ENCODE measurements at regions not wholly inside any gene's neighbourhood (a gene's known extent, or its start where the extent isn't known, plus 50 kb on each side); places are given as distances from the start of the nearest gene placed in this dataset.

DNA sequence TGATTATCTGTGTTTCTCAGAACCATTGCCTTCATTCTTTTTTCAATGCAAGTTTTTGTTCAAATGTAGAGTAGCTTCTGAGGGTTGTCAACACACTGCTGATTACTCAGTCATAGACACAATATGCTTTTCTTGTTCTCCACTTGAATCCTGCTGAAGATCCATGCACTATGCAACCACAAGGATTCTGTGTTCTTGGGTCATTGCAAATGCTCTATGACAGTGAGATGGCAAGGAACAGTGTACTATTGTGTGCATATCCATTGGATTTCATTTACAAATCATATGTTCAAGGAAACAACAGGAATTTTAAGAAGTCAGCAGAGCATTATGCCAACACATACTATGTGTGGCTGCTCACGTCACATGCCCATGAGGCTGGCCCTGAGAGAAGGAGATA lies 1590.2 kb downstream of the EFNA5 start (continued):
- no peak for TF ChIP-seq TCF4 (CRISPR knock-in tag; IDR thresholded peaks at IDR 0.05; ENCODE audit: borderline replicate concordance)
- no peak for TF ChIP-seq BACH2 (CRISPR knock-in tag; IDR thresholded peaks at IDR 0.05; ENCODE audit: borderline replicate concordance)

DNA sequence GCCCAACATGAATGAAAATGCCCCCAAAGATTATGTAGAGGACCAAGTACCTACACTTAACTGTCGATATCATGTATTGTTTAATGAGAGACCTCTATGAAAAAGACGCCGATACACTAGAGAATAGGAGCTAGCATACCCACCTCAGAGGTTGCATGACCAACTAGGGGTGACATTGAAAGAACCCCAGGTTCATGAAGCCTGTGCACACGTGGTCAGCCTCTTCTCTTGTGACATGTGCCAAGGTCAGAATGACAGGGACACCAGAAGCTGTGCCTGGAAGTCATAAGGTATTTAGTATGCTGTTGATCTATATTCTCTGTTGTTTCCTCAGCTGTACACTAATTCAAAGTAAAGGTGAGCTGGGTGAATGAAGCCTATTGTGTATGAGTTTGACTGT lies 1594.1 kb downstream of the EFNA5 start:
- ATAC-seq = no peak
- TF ChIP-seq TCF4 (CRISPR knock-in tag; IDR thresholded peaks at IDR 0.05; ENCODE audit: borderline replicate concordance) = no peak
- no peak for TF ChIP-seq OSR1 (CRISPR knock-in tag; IDR thresholded peaks at IDR 0.05)
- no peak for TF ChIP-seq RARB (CRISPR knock-in tag; IDR thresholded peaks at IDR 0.05)
- TF ChIP-seq, protein P1, sequence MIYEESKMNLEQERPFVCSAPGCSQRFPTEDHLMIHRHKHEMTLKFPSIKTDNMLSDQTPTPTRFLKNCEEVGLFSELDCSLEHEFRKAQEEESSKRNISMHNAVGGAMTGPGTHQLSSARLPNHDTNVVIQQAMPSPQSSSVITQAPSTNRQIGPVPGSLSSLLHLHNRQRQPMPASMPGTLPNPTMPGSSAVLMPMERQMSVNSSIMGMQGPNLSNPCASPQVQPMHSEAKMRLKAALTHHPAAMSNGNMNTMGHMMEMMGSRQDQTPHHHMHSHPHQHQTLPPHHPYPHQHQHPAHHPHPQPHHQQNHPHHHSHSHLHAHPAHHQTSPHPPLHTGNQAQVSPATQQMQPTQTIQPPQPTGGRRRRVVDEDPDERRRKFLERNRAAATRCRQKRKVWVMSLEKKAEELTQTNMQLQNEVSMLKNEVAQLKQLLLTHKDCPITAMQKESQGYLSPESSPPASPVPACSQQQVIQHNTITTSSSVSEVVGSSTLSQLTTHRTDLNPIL (CRISPR knock-in tag; IDR thresholded peaks at IDR 0.05; ENCODE audit: low read depth) = no peak
- TF ChIP-seq ESRRG (CRISPR knock-in tag; IDR thresholded peaks at IDR 0.05) = no peak
- TF ChIP-seq, protein P2, sequence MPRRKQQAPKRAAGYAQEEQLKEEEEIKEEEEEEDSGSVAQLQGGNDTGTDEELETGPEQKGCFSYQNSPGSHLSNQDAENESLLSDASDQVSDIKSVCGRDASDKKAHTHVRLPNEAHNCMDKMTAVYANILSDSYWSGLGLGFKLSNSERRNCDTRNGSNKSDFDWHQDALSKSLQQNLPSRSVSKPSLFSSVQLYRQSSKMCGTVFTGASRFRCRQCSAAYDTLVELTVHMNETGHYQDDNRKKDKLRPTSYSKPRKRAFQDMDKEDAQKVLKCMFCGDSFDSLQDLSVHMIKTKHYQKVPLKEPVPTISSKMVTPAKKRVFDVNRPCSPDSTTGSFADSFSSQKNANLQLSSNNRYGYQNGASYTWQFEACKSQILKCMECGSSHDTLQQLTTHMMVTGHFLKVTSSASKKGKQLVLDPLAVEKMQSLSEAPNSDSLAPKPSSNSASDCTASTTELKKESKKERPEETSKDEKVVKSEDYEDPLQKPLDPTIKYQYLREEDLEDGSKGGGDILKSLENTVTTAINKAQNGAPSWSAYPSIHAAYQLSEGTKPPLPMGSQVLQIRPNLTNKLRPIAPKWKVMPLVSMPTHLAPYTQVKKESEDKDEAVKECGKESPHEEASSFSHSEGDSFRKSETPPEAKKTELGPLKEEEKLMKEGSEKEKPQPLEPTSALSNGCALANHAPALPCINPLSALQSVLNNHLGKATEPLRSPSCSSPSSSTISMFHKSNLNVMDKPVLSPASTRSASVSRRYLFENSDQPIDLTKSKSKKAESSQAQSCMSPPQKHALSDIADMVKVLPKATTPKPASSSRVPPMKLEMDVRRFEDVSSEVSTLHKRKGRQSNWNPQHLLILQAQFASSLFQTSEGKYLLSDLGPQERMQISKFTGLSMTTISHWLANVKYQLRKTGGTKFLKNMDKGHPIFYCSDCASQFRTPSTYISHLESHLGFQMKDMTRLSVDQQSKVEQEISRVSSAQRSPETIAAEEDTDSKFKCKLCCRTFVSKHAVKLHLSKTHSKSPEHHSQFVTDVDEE (CRISPR knock-in tag; IDR thresholded peaks at IDR 0.05) = no peak
- TF ChIP-seq ARNTL (CRISPR knock-in tag; IDR thresholded peaks at IDR 0.05; ENCODE audit: borderline replicate concordance, low read depth) = no peak
- TF ChIP-seq, protein P3, sequence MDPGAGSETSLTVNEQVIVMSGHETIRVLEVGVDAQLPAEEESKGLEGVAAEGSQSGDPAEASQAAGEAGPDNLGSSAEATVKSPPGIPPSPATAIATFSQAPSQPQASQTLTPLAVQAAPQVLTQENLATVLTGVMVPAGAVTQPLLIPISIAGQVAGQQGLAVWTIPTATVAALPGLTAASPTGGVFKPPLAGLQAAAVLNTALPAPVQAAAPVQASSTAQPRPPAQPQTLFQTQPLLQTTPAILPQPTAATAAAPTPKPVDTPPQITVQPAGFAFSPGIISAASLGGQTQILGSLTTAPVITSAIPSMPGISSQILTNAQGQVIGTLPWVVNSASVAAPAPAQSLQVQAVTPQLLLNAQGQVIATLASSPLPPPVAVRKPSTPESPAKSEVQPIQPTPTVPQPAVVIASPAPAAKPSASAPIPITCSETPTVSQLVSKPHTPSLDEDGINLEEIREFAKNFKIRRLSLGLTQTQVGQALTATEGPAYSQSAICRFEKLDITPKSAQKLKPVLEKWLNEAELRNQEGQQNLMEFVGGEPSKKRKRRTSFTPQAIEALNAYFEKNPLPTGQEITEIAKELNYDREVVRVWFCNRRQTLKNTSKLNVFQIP (CRISPR knock-in tag; IDR thresholded peaks at IDR 0.05; ENCODE audit: borderline replicate concordance, low read depth) = no peak
- no peak for TF ChIP-seq GLIS3 (CRISPR knock-in tag; IDR thresholded peaks at IDR 0.05)
- no peak for TF ChIP-seq ISL1 (CRISPR knock-in tag; IDR thresholded peaks at IDR 0.05)
- no peak for TF ChIP-seq PPARA (CRISPR knock-in tag; IDR thresholded peaks at IDR 0.05; ENCODE audit: borderline replicate concordance)
- TF ChIP-seq TOX (CRISPR knock-in tag; IDR thresholded peaks at IDR 0.05; ENCODE audit: borderline replicate concordance) = no peak
- TF ChIP-seq, protein P4, sequence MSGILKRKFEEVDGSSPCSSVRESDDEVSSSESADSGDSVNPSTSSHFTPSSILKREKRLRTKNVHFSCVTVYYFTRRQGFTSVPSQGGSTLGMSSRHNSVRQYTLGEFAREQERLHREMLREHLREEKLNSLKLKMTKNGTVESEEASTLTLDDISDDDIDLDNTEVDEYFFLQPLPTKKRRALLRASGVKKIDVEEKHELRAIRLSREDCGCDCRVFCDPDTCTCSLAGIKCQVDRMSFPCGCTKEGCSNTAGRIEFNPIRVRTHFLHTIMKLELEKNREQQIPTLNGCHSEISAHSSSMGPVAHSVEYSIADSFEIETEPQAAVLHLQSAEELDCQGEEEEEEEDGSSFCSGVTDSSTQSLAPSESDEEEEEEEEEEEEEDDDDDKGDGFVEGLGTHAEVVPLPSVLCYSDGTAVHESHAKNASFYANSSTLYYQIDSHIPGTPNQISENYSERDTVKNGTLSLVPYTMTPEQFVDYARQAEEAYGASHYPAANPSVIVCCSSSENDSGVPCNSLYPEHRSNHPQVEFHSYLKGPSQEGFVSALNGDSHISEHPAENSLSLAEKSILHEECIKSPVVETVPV (CRISPR knock-in tag; IDR thresholded peaks at IDR 0.05) = no peak

DNA sequence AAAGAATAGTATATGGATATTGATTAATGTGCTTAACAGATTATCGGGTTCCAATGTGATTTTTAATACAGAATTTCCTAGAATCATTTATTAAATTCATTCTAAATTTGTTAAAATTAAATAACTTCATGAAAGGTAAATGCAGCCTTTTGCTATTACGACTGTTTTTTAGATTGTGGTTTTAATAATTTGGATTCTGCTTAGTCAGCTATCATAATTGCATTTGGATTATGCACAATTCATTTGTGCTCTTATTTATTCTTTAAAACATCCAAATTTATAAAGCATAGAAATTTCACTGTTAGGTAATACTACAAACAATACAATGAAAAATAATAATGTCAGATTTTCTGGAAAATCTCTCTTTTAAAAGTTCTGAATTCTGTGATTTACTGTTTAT lies 1598.5 kb downstream of the EFNA5 start:
- TF ChIP-seq ESRRG (CRISPR knock-in tag; IDR thresholded peaks at IDR 0.05) = no peak
- TF ChIP-seq ZFP30 (CRISPR knock-in tag; IDR thresholded peaks at IDR 0.05) = no peak
- TF ChIP-seq RARB (CRISPR knock-in tag; IDR thresholded peaks at IDR 0.05) = no peak
- no peak for TF ChIP-seq ZFP3 (CRISPR knock-in tag; IDR thresholded peaks at IDR 0.05)
- TF ChIP-seq ZC3H10 (CRISPR knock-in tag; IDR thresholded peaks at IDR 0.05) = no peak
- TF ChIP-seq, protein P5, sequence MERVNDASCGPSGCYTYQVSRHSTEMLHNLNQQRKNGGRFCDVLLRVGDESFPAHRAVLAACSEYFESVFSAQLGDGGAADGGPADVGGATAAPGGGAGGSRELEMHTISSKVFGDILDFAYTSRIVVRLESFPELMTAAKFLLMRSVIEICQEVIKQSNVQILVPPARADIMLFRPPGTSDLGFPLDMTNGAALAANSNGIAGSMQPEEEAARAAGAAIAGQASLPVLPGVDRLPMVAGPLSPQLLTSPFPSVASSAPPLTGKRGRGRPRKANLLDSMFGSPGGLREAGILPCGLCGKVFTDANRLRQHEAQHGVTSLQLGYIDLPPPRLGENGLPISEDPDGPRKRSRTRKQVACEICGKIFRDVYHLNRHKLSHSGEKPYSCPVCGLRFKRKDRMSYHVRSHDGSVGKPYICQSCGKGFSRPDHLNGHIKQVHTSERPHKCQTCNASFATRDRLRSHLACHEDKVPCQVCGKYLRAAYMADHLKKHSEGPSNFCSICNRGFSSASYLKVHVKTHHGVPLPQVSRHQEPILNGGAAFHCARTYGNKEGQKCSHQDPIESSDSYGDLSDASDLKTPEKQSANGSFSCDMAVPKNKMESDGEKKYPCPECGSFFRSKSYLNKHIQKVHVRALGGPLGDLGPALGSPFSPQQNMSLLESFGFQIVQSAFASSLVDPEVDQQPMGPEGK (CRISPR knock-in tag; IDR thresholded peaks at IDR 0.05; ENCODE audit: borderline replicate concordance) = no peak
- TF ChIP-seq, protein P4 (CRISPR knock-in tag; IDR thresholded peaks at IDR 0.05) = no peak
- no peak for TF ChIP-seq OSR1 (CRISPR knock-in tag; IDR thresholded peaks at IDR 0.05)
- TF ChIP-seq TOX (CRISPR knock-in tag; IDR thresholded peaks at IDR 0.05; ENCODE audit: borderline replicate concordance) = no peak
- no peak for ATAC-seq
